ENCODE measurements at regions not wholly inside any gene's neighbourhood (a gene's known extent, or its start where the extent isn't known, plus 50 kb on each side); places are given as distances from the start of the nearest gene placed in this dataset.

DNA sequence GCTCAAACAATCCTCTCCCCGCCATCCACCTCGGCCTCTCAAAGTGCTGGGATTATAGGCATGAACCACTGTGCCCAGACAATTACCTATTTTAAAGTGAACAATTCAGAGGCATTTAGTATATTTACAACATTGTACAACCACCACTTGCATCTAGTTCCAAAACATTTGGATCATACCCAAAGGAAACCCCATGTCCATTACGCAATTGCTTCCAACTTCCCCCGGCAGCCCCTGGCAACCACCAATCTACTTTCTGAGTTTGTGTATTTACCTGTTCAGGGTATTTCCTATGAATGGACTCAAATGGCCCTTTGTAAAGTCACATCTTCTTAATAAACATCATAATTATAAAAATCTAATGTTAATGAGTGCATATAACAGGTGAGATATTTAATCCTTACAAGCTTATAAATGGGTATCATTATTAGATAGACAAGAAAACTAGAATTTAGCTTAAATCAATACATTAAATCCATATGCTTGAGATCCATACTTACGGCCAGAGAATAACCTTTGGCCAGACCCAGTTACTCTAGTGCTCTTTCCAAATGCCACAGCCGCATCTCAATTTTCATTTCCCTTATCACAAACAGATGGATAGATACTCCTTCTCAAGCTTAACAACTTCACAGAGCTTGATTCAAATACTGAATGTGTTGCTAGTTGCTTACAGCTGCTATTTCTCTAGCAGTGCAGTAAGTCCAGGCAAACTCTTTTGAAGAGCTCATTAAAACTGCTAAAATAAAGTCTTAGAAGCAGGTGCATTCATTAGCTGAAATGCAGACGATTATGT lies 133.4 kb upstream of the MKLN1 start:
- Histone ChIP-seq H4K20me1 (ENCODE audit: insufficient read depth, low read length) (no peaks in the 10 kb centered on the region), H3K4me3 (ENCODE audit: insufficient read depth, low read length) (no peak overlapping the region), H3K9me3 (ENCODE audit: low read depth, low read length) (no peaks in the 10 kb centered on the region), H3K36me3 (ENCODE audit: insufficient read depth, low read length) (no peaks in the 10 kb centered on the region), H3K27me3 (ENCODE audit: insufficient read depth, low read length) (no peaks in the 10 kb centered on the region), H3K4me2 (ENCODE audit: insufficient read depth, low read length) (no peak overlapping the region), H2AFZ (ENCODE audit: low read length) (no peak overlapping the region), H3K27ac (ENCODE audit: low read depth, low read length) (no peak overlapping the region), H3K4me1 (ENCODE audit: insufficient read depth, low read length) (peaks cover 5% of the 10 kb centered on the region), H3K79me2 (ENCODE audit: insufficient read depth, low read length) (no peaks in the 10 kb centered on the region)
- DNase-seq (ENCODE audit: insufficient read length, low spot score, missing footprints): no peak
- no peak for TF ChIP-seq CTCF (IDR thresholded peaks at IDR 0.05; ENCODE audit: extremely low read depth, low read depth, low read length)

GRCh38 chr7:131196803-131197202 lies 130.9 kb upstream of the MKLN1 start:
- Histone ChIP-seq H3K36me3 (ENCODE audit: insufficient read depth, low read length) (no peaks in the 10 kb centered on the region), H2AFZ (ENCODE audit: low read length) (no peak overlapping the region), H3K27me3 (ENCODE audit: insufficient read depth, low read length) (no peaks in the 10 kb centered on the region), H3K79me2 (ENCODE audit: insufficient read depth, low read length) (no peaks in the 10 kb centered on the region), H3K4me3 (ENCODE audit: insufficient read depth, low read length) (no peak overlapping the region), H3K4me2 (ENCODE audit: insufficient read depth, low read length) (no peak overlapping the region), H3K27ac (ENCODE audit: low read depth, low read length) (no peak overlapping the region), H3K9me3 (ENCODE audit: low read depth, low read length) (no peaks in the 10 kb centered on the region), H4K20me1 (ENCODE audit: insufficient read depth, low read length) (no peaks in the 10 kb centered on the region), H3K4me1 (ENCODE audit: insufficient read depth, low read length) (peaks cover 5% of the 10 kb centered on the region)
- no peak for TF ChIP-seq CTCF (IDR thresholded peaks at IDR 0.05; ENCODE audit: extremely low read depth, low read depth, low read length)
- DNase-seq (ENCODE audit: insufficient read length, low spot score, missing footprints): peak; percentile 71

GRCh38 chr7:131197920-131198615 lies 129.6 kb upstream of the MKLN1 start:
- H4K20me1 ChIP-seq (ENCODE audit: insufficient read depth, low read length): no peaks in the 10 kb centered on the region
- H3K9me3 ChIP-seq (ENCODE audit: low read depth, low read length): no peaks in the 10 kb centered on the region
- H3K27ac ChIP-seq (ENCODE audit: low read depth, low read length): peak overlapping the region; percentile 87
- no peak for DNase-seq (ENCODE audit: insufficient read length, low spot score, missing footprints)
- H3K4me1 ChIP-seq (ENCODE audit: insufficient read depth, low read length): peaks cover 5% of the 10 kb centered on the region
- H3K4me3 ChIP-seq (ENCODE audit: insufficient read depth, low read length): no peak overlapping the region
- peak overlapping the region; percentile 46 for H3K4me2 ChIP-seq (ENCODE audit: insufficient read depth, low read length)
- H3K79me2 ChIP-seq (ENCODE audit: insufficient read depth, low read length): no peaks in the 10 kb centered on the region
- no peaks in the 10 kb centered on the region for H3K36me3 ChIP-seq (ENCODE audit: insufficient read depth, low read length)
- no peaks in the 10 kb centered on the region for H3K27me3 ChIP-seq (ENCODE audit: insufficient read depth, low read length)
- TF ChIP-seq CTCF (IDR thresholded peaks at IDR 0.05; ENCODE audit: extremely low read depth, low read depth, low read length): no peak
- no peak overlapping the region for H2AFZ ChIP-seq (ENCODE audit: low read length)

- no peaks in the 10 kb centered on the region for H3K79me2 ChIP-seq (ENCODE audit: insufficient read depth, low read length)
- no peaks in the 10 kb centered on the region for H4K20me1 ChIP-seq (ENCODE audit: insufficient read depth, low read length)
- no peaks in the 10 kb centered on the region for H3K36me3 ChIP-seq (ENCODE audit: insufficient read depth, low read length)
- no peak overlapping the region for H3K4me2 ChIP-seq (ENCODE audit: insufficient read depth, low read length)
- H2AFZ ChIP-seq (ENCODE audit: low read length): no peak overlapping the region
- H3K9me3 ChIP-seq (ENCODE audit: low read depth, low read length): no peaks in the 10 kb centered on the region
- DNase-seq (ENCODE audit: insufficient read length, low spot score, missing footprints): no peak
- no peaks in the 10 kb centered on the region for H3K27me3 ChIP-seq (ENCODE audit: insufficient read depth, low read length)
- TF ChIP-seq CTCF (IDR thresholded peaks at IDR 0.05; ENCODE audit: extremely low read depth, low read depth, low read length): no peak
- H3K4me3 ChIP-seq (ENCODE audit: insufficient read depth, low read length): no peak overlapping the region
- peaks cover 5% of the 10 kb centered on the region for H3K4me1 ChIP-seq (ENCODE audit: insufficient read depth, low read length)
- no peak overlapping the region for H3K27ac ChIP-seq (ENCODE audit: low read depth, low read length)
These were observed 125.2 kb upstream of the MKLN1 start for GRCh38 chr7:131202451-131202850.
